Astrocyte (in vitro differentiated cells and primary cell): ENCODE measurements at regions not wholly inside any gene's neighbourhood (a gene's known extent, or its start where the extent isn't known, plus 50 kb on each side); places are given as distances from the start of the nearest gene placed in this dataset.
"Not testable (repeated sequence)": the region's sequence is repeated elsewhere in the genome, so short reads cannot be mapped to it uniquely, and the experiment has no call there.

Experiments used
- EZH2 ChIP-seq: IDR thresholded peaks from 2 replicates; pipeline ENCODE4 v1.6.1; 2012; ENCODE audit warnings: mild to moderate bottlenecking, low read length, inconsistent platforms; ENCODE audit not compliant: insufficient read depth
- TF ChIP-seq, protein P1 (sequence below): IDR thresholded peaks from 2 replicates; pipeline ENCODE4 v1.5.1; 2011; ENCODE audit warnings: low read depth, mild to moderate bottlenecking, inconsistent platforms, low read length, moderate library complexity; ENCODE audit not compliant: insufficient read depth

GRCh38 chr9:24970780-24971179 is 425.1 kb upstream of the IZUMO3 start:
- TF ChIP-seq, protein P1, sequence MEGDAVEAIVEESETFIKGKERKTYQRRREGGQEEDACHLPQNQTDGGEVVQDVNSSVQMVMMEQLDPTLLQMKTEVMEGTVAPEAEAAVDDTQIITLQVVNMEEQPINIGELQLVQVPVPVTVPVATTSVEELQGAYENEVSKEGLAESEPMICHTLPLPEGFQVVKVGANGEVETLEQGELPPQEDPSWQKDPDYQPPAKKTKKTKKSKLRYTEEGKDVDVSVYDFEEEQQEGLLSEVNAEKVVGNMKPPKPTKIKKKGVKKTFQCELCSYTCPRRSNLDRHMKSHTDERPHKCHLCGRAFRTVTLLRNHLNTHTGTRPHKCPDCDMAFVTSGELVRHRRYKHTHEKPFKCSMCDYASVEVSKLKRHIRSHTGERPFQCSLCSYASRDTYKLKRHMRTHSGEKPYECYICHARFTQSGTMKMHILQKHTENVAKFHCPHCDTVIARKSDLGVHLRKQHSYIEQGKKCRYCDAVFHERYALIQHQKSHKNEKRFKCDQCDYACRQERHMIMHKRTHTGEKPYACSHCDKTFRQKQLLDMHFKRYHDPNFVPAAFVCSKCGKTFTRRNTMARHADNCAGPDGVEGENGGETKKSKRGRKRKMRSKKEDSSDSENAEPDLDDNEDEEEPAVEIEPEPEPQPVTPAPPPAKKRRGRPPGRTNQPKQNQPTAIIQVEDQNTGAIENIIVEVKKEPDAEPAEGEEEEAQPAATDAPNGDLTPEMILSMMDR, result not testable (repeated sequence)
- not testable (repeated sequence) for TF ChIP-seq EZH2
